Ishikawa (cell line): ENCODE measurements at regions not wholly inside any gene's neighbourhood (a gene's known extent, or its start where the extent isn't known, plus 50 kb on each side); places are given as distances from the start of the nearest gene placed in this dataset.

ENCODE experiments used
- CEBPB ChIP-seq: IDR thresholded peaks from 2 replicates; pipeline ENCODE4 v1.6.1; 2012
- CREB1 ChIP-seq: IDR thresholded peaks from 2 replicates; pipeline ENCODE4 v1.6.1; 2012; ENCODE audit warnings: low read depth
- EGR1 ChIP-seq: IDR thresholded peaks from 2 replicates; pipeline ENCODE4 v1.6.1; 2012
- EP300 ChIP-seq: IDR thresholded peaks from 2 replicates; pipeline ENCODE4 v1.6.1; 2012; ENCODE audit warnings: borderline replicate concordance
- FOXM1 ChIP-seq: IDR thresholded peaks from 2 replicates; pipeline ENCODE4 v1.6.1; 2012; ENCODE audit warnings: low read depth, borderline replicate concordance
- NFIC ChIP-seq: IDR thresholded peaks from 2 replicates; pipeline ENCODE4 v1.6.1; 2012
- RAD21 ChIP-seq: IDR thresholded peaks from 2 replicates; pipeline ENCODE4 v1.6.1; 2012; ENCODE audit warnings: low read depth
- REST ChIP-seq: IDR thresholded peaks from 2 replicates; pipeline ENCODE4 v1.6.1; 2012; ENCODE audit warnings: low read depth, mild to moderate bottlenecking
- TAF1 ChIP-seq: IDR thresholded peaks from 2 replicates; pipeline ENCODE4 v1.6.1; 2012; ENCODE audit warnings: low read depth, mild to moderate bottlenecking
- TCF12 ChIP-seq: IDR thresholded peaks from 2 replicates; pipeline ENCODE4 v1.6.1; 2012; ENCODE audit warnings: low read depth
- TEAD4 ChIP-seq: IDR thresholded peaks from 2 replicates; pipeline ENCODE4 v1.6.1; 2012
- USF1 ChIP-seq: IDR thresholded peaks from 2 replicates; pipeline ENCODE4 v1.6.1; 2012
- YY1 ChIP-seq: IDR thresholded peaks from 2 replicates; pipeline ENCODE4 v1.6.1; 2012; ENCODE audit warnings: low read depth
- ZBTB7A ChIP-seq: IDR thresholded peaks from 2 replicates; pipeline ENCODE4 v1.6.1; 2012; ENCODE audit warnings: low read depth
- TF ChIP-seq, protein P1 (sequence below): IDR thresholded peaks from 2 replicates; pipeline ENCODE4 v1.6.1; 2012

- TF ChIP-seq TAF1 (no peak), FOXM1 (no peak), TCF12 (no peak), EGR1 (no peak), CEBPB (no peak), EP300 (no peak)
- TF ChIP-seq, protein P1, sequence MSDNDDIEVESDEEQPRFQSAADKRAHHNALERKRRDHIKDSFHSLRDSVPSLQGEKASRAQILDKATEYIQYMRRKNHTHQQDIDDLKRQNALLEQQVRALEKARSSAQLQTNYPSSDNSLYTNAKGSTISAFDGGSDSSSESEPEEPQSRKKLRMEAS, result no peak
Observed at GRCh38 chr2:4265936-4266335, 562.6 kb downstream of the DCDC2C start.

- TF ChIP-seq USF1 (no peak), FOXM1 (no peak), EGR1 (no peak)
Observed at GRCh38 chr2:4269885-4270284, 566.5 kb downstream of the DCDC2C start.

DNA sequence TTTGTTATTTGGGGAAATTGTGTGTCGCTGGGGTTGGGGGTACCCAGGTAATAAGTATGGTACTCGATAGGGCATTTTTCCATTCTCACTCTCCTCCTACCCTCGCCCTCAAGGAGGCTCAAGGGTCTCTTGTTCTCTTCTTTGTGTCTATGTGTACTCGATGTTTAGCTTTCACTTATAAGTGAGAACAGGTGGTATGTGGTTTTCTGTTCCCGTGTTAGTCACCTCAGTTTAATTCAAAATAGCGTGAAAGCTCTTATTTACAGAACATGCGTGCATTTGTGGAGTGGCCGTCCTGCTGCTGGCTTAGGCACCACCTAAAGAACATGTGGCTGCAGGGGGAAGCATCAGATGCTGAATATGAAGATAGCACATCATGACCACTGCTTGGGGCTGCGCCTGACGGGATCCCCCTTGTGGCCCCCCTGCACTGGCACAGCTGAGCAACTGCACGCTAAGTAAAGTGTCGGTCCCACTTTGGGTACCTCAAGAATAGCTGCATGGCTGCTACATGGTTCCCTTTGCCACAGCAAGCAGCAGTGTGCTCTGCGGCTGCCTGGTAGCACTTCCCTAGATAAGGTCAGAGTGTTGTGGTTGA is 569.0 kb downstream of the DCDC2C start:
- TF ChIP-seq ZBTB7A (no peak), TCF12 (no peak), EGR1 (no peak), CEBPB (no peak), CREB1 (no peak), USF1 (no peak), NFIC (no peak)

DNA sequence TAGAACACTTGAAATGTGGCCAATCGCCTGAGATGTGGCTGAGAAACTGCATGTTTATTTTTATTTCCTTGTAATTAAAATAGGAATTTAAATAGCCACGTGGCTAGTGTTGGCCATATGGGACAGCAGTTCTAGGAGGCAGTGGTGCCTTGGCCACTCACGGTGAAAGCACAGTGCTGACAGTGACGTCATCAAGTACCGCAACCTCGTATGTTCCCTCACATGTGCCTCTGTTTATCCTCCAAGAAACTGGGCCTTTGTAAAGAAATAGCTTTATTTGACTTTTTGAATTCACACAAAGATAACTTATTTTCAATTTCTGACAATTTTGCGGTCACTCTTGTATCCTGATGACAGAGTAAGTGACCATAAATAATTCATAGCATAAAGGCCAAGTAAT is 575.0 kb downstream of the DCDC2C start:
- TF ChIP-seq FOXM1 (no peak), TAF1 (no peak), ZBTB7A (no peak), CEBPB (no peak), YY1 (no peak), EP300 (no peak), NFIC (no peak), TCF12 (no peak)

- TF ChIP-seq, protein P1, result no peak
- TF ChIP-seq TCF12, result no peak
- TF ChIP-seq RAD21, result no peak
- TF ChIP-seq CREB1, result no peak
- TF ChIP-seq EGR1, result no peak
- no peak for TF ChIP-seq NFIC
- no peak for TF ChIP-seq CEBPB
- no peak for TF ChIP-seq REST
- TF ChIP-seq FOXM1, result no peak
- TF ChIP-seq TAF1, result no peak
- no peak for TF ChIP-seq USF1
- no peak for TF ChIP-seq TEAD4
- no peak for TF ChIP-seq ZBTB7A
- TF ChIP-seq EP300, result no peak
- no peak for TF ChIP-seq YY1
Observed at GRCh38 chr2:4279431-4279830, 576.1 kb downstream of the DCDC2C start.

- TF ChIP-seq EGR1 (no peak), YY1 (no peak), CEBPB (no peak), CREB1 (no peak), ZBTB7A (no peak), TCF12 (no peak), TAF1 (no peak), NFIC (no peak), USF1 (no peak), RAD21 (no peak), EP300 (no peak), FOXM1 (no peak), REST (no peak)
- TF ChIP-seq, protein P1, result no peak
Observed at GRCh38 chr2:4291430-4291829, 588.1 kb downstream of the DCDC2C start.
